CD4-positive, alpha-beta T cell treated with Interleukin-6 for 4 hours (primary cell): ENCODE measurements at regions not wholly inside any gene's neighbourhood (a gene's known extent, or its start where the extent isn't known, plus 50 kb on each side); places are given as distances from the start of the nearest gene placed in this dataset.

Experiments used
- DNase-seq: peaks from one replicate; pipeline ENCODE4 v3.0.0-alpha.2; 2020; ENCODE audit warnings: mixed read lengths

DNA sequence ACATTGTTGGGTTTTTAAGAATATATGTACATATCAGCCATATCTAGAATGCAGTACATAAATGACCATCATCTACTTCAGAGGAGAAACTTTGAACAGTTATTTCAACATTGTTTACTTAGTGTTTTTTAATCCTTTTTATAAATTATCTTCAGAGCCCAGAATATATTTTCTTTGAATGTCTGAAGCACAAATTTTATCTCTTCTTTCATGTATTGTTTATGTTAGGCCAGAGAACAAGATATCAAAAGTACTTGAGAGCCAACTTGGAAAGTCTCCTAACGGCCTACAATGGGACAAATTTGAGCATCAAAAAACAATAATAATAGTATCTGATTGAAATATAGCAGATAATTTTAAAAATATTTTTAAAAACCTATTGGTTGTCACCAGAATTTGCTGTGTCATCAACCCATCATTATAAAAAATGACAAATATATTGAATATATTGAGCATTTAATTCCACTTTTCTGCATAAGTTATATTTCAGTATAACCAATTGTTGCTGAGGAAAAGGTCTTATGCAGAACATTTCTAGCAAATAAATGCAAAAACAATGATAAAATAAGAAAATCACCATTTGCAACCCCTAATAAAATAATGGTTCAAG is 67.5 kb upstream of the CCNG1 start:
- no peak for DNase-seq

- DNase-seq, result no peak
Measured at GRCh38 chr5:163373436-163374084, 63.8 kb upstream of the CCNG1 start.

- no peak for DNase-seq
Measured at GRCh38 chr5:163377982-163378381, 59.4 kb upstream of the CCNG1 start.

GRCh38 chr5:163379298-163380155 is 57.9 kb upstream of the CCNG1 start:
- no peak for DNase-seq

- DNase-seq, result no peak
Measured at GRCh38 chr5:163381832-163382231, 55.6 kb upstream of the CCNG1 start.

DNA sequence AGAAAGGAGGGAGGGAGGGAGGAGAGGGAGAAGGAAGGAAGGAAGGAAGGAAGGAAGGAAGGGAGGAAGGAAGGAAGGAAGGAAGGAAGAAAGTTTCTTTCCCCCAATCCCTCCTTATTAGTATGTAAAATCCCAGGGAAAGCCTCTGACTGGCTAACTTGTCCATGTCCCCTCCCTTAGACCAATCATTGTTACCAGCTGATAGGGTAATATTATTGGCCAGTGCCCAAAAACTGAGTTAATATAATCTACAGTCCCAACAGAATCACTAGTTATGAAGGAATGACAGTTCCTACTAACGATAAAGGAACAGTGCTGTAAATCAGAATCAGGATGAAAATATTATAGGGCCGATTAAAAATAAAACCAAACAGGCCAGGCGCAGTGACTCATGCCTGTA is 53.6 kb upstream of the CCNG1 start:
- no peak for DNase-seq

DNA sequence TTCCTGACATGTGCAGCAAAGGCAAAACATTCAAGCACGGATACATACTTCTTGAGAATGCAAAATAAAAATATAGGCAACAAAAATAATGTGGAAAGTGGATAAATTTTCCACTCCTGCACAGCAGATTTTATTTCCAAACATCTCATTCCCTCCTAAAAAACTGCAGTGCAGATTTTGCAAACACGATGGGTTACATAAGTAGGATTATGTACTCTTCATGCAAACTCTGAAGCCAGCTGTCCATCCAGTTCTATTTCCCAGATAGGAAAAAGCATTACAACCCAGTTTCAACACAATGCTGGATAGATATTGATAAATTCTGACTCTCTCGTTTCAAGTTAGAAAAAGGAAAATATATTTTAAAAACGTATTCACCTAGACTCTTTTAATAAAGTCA is 52.7 kb upstream of the CCNG1 start:
- DNase-seq, result no peak

DNA sequence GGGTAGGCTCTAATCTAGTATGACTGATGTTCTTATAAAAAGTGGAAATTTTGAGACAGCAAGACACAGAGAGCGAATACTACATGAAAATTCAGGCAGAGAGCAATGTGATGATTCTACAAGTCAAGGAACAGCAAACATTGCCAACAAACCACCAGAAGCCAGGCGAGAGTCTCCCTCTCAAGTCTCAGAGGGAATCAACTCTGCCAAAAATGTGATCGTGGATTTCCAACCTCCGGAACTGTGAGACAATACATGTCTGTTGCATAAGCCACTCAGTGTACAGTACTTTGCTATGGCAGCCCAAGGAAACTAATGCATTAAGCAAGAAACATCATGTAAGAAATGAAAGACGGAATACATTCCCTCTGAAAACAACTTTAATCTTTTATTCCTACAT is 52.1 kb upstream of the CCNG1 start:
- DNase-seq, result no peak

DNA sequence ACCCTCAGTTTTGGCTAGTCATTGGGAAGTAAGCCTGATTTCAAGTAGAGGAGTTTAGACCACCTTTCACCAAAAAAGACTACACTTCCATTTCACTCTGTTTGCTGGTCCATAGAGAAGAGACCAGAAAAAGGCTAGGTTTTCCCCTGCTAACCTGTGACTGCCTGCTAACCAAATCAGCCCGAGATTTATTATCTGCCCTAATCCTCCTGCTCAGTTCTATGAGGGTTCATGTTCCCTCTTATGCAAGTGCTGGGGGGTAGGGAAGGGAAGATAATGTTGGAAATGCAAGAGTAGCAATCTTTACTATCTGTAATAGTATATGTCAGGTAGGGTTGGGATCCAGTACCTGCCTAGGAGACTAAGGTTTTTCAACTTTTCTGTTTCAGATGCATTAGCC is 51.6 kb upstream of the CCNG1 start:
- DNase-seq, result no peak

GRCh38 chr5:163386352-163386751 is 51.0 kb upstream of the CCNG1 start:
- no peak for DNase-seq

DNA sequence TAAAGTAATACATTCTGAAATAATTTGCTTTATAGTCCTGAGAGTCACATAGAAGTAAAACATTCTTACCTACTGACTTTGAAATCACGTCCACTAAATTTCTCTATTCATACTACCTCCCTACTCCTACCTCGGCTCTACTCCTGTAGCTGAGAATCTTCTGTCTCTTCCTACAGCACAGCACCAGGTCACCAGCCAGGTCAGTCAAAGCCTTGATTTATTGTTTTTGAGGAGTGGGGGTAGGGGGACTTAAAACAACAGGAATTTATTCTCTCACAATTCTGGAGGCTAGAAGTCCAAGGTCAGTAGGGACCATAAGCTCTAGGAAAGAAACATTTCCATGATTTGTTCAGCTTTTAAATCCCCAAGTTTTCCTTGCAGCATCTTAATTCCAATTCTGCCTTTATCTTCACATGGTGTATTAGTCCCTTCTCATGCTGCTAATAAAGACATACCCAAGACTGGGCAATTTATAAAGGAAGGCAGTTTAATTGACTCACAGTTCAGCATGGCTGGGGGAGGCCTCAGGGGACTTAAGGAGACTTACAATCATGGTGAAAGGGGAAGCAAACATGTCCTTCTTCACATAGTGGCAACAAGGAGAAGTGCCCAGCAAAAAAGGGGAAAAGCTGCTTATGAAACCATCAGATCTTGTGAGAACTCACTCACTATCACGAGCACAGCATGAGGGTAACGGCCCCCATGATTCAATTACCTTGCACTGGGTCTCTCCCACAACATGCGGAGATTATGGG is 49.6 kb upstream of the CCNG1 start:
- DNase-seq, result no peak
